OCI-LY3 (cell line): ENCODE measurements at regions not wholly inside any gene's neighbourhood (a gene's known extent, or its start where the extent isn't known, plus 50 kb on each side); places are given as distances from the start of the nearest gene placed in this dataset.

Source experiments
- H2AFZ ChIP-seq: fragments of 200-600, 300-600 bp; shearing (Covaris generic); 2 replicates; pipeline ENCODE4 v1.6.0; 2014; ENCODE audit warnings: antibody characterized with exemption, low read depth, low read length
- H3K27ac ChIP-seq: fragments of 200-600, 300-600 bp; sonication (generic); 2 replicates; pipeline ENCODE4 v1.5.1; 2014; ENCODE audit warnings: mild to moderate bottlenecking, low read length, moderate library complexity, mixed read lengths
- H3K27me3 ChIP-seq: fragments of 200-600, 300-600 bp; sonication (generic); 2 replicates; pipeline ENCODE4 v1.6.1; 2014; ENCODE audit warnings: low read depth, low read length, mixed read lengths
- H3K36me3 ChIP-seq: fragments of 200-600, 300-600 bp; sonication (generic); replicated peaks from 2 replicates; pipeline ENCODE3; 2014; ENCODE audit warnings: low read depth, low read length, mixed read lengths
- H3K4me1 ChIP-seq: fragments of 300-600, 200-600 bp; sonication (generic); 2 replicates; pipeline ENCODE4 v1.6.1; 2014; ENCODE audit warnings: low read length, mixed read lengths
- H3K4me2 ChIP-seq: fragments of 200-600, 300-600 bp; sonication (generic); 2 replicates; pipeline ENCODE4 v1.6.1; 2014; ENCODE audit warnings: low read length, mixed read lengths
- H3K4me3 ChIP-seq: fragments of 300-600, 200-600 bp; sonication (generic); 2 replicates; pipeline ENCODE4 v1.5.1; 2014; ENCODE audit warnings: antibody characterized with exemption, mild to moderate bottlenecking, low read length, moderate library complexity
- H3K79me2 ChIP-seq: fragments of 300-600, 200-600 bp; shearing (Covaris generic); 2 replicates; pipeline ENCODE4 v1.6.1; 2014; ENCODE audit warnings: mild to moderate bottlenecking, low read length, mixed read lengths
- H3K9ac ChIP-seq: fragments of 300-600, 200-600 bp; shearing (Covaris generic); 2 replicates; pipeline ENCODE4 v1.6.0; 2014; ENCODE audit warnings: mild to moderate bottlenecking, low read length, moderate library complexity
- H3K9me3 ChIP-seq: fragments of 200-600, 300-600 bp; shearing (Covaris generic); 2 replicates; pipeline ENCODE4 v1.6.1; 2014; ENCODE audit warnings: low read length, mixed read lengths; ENCODE audit not compliant: insufficient read depth
- H4K20me1 ChIP-seq: fragments of 200-600, 300-600 bp; sonication (generic); 2 replicates; pipeline ENCODE4 v1.6.1; 2016; ENCODE audit warnings: low read length, mixed read lengths; ENCODE audit not compliant: insufficient read depth
- CTCF ChIP-seq: fragments of 200-600, 300-600 bp; sonication (generic); IDR thresholded peaks from 2 replicates; pipeline ENCODE4 v1.5.1; 2014; ENCODE audit warnings: antibody characterized with exemption, low read length, low read depth
- EZH2phosphoT487 ChIP-seq: fragments of 200-600 bp; shearing (Covaris generic); IDR thresholded peaks from 2 replicates; pipeline ENCODE4 v1.6.1; 2018; ENCODE audit warnings: antibody characterized with exemption, mixed run types, low read depth

- Histone ChIP-seq H3K27me3 (peaks cover 21% of the 10 kb centered on the region), H4K20me1 (no peaks in the 10 kb centered on the region), H2AFZ (no peak overlapping the region), H3K4me3 (no peak overlapping the region), H3K9ac (no peak overlapping the region), H3K4me1 (peaks cover 28% of the 10 kb centered on the region), H3K27ac (no peak overlapping the region), H3K36me3 (no peaks in the 10 kb centered on the region), H3K79me2 (no peaks in the 10 kb centered on the region), H3K4me2 (no peak overlapping the region), H3K9me3 (no peaks in the 10 kb centered on the region)
- TF ChIP-seq EZH2phosphoT487 (no peak), CTCF (no peak)
These were observed 393.3 kb downstream of the EDEM1 start for GRCh38 chr3:5580826-5581225.

GRCh38 chr3:5581743-5582142, 394.2 kb downstream of the EDEM1 start:
- no peak for TF ChIP-seq EZH2phosphoT487
- Histone ChIP-seq H3K36me3 (no peaks in the 10 kb centered on the region), H4K20me1 (no peaks in the 10 kb centered on the region), H3K4me1 (peaks cover 28% of the 10 kb centered on the region), H3K4me2 (no peak overlapping the region), H3K9me3 (no peaks in the 10 kb centered on the region), H2AFZ (no peak overlapping the region), H3K27me3 (peaks cover 21% of the 10 kb centered on the region), H3K79me2 (no peaks in the 10 kb centered on the region), H3K4me3 (no peak overlapping the region), H3K9ac (no peak overlapping the region), H3K27ac (no peak overlapping the region)

DNA sequence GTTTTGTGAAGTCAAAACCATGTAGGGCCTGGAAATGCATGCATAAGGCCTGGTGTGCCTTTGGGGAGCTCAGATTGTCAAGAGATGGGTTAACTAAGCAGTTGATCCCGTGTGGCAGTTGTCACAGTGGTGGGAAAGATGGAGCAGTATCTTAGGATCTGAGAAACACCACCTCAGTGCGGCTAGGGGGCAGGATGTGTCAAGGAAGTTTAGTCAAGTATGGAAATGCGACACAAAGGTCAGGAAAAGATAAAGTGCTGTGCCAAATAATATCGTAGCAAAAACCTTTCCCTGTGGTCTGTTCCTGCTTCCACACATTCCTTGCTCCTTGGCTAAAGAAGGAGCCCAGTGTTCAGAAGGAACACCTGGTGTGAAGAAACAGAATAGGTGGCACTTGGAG, 396.4 kb downstream of the EDEM1 start:
- Histone ChIP-seq H3K4me2 (peak overlapping the region; percentile 27), H3K27ac (no peak overlapping the region), H3K36me3 (no peaks in the 10 kb centered on the region), H4K20me1 (no peaks in the 10 kb centered on the region), H3K79me2 (no peaks in the 10 kb centered on the region), H3K9ac (no peak overlapping the region), H3K4me1 (peaks cover 30% of the 10 kb centered on the region), H3K27me3 (peaks cover 21% of the 10 kb centered on the region), H2AFZ (no peak overlapping the region), H3K9me3 (no peaks in the 10 kb centered on the region), H3K4me3 (no peak overlapping the region)
- TF ChIP-seq CTCF (peak; percentile 25; the same call in 1 of the 2 replicates), EZH2phosphoT487 (no peak)

DNA sequence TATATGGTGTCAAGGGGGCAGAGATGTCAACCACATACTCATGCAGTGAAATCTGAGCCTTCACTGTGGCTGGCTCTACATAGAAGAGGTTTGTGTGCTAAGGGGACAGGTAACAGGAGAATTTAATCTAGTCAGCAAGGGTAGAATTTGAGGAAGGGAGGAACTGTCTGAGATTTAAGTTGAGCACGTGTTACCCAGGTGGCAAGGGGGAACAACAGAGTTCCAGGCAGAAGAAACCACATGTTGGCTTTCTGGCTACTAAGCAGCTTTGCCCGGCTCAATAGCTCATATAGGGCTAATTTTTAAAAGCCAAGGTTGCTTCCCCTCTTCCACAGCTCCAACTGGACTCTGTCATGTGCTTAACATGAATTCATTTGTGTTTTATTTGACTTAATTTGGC, 397.6 kb downstream of the EDEM1 start:
- Histone ChIP-seq H3K4me2 (no peak overlapping the region), H4K20me1 (no peaks in the 10 kb centered on the region), H3K27me3 (peaks cover 21% of the 10 kb centered on the region), H3K79me2 (no peaks in the 10 kb centered on the region), H3K9ac (no peak overlapping the region), H3K4me1 (peaks cover 20% of the 10 kb centered on the region), H3K9me3 (no peaks in the 10 kb centered on the region), H3K27ac (no peak overlapping the region), H2AFZ (no peak overlapping the region), H3K36me3 (no peaks in the 10 kb centered on the region), H3K4me3 (no peak overlapping the region)
- no peak for TF ChIP-seq CTCF
- TF ChIP-seq EZH2phosphoT487, result no peak
